PC-3 (cell line): ENCODE measurements at regions not wholly inside any gene's neighbourhood (a gene's known extent, or its start where the extent isn't known, plus 50 kb on each side); places are given as distances from the start of the nearest gene placed in this dataset.

Source experiments
- ATAC-seq: fragments of 200-7000 bp; cut with Tn5 transposase; 2 replicates; pipeline ENCODE4 v1.9.1; 2020; ENCODE audit warnings: mild to moderate bottlenecking, moderate library complexity
- BruUV-seq: library from RNA; stranded (reverse); fragments of 400-500 nt; replicated peaks from 2 replicates; lab custom pipeline; 2021; lab: Mats Ljungman, UMichigan
- CTCF ChIA-PET: fragments of 300-600 bp; sonication (Branson Sonifier 250); formaldehyde crosslinking; loops from one replicate; lab custom pipeline; 2022; ENCODE audit warnings: antibody characterized with exemption; lab: Charles Lee
- POLR2A ChIA-PET: fragments of 300-600 bp; sonication (Branson Sonifier 250); formaldehyde crosslinking; loops from one replicate; lab custom pipeline; 2022; ENCODE audit warnings: antibody characterized with exemption; ENCODE audit not compliant: unreplicated experiment; lab: Charles Lee
- DNase-seq: peaks from one replicate; pipeline ENCODE4 v3.0.0-alpha.2; 2015
- H2AFZ ChIP-seq: fragments of 300-600 bp; sonication (generic); 2 replicates; pipeline ENCODE4 v1.6.0; 2016; ENCODE audit warnings: antibody characterized with exemption, low read length
- H3F3A ChIP-seq: fragments of 300-600 bp; sonication (generic); one replicate; pipeline ENCODE4 v1.6.0; 2017; ENCODE audit warnings: antibody characterized with exemption, low read length, control low read depth, mild to moderate bottlenecking; ENCODE audit not compliant: unreplicated experiment
- H3K27ac ChIP-seq: fragments of 300-600 bp; sonication (generic); 2 replicates; pipeline ENCODE4 v1.5.1; 2016; ENCODE audit warnings: mild to moderate bottlenecking, low read length
- H3K27me3 ChIP-seq: fragments of 300-600 bp; sonication (generic); 2 replicates; pipeline ENCODE4 v1.6.1; 2016; ENCODE audit warnings: low read length, mixed read lengths
- H3K36me3 ChIP-seq: fragments of 300-600 bp; sonication (generic); 2 replicates; pipeline ENCODE4 v1.6.1; 2016; ENCODE audit warnings: low read depth, mixed run types, low read length, mixed read lengths
- H3K4me1 ChIP-seq: fragments of 300-600 bp; sonication (generic); 2 replicates; pipeline ENCODE4 v1.5.1; 2016; ENCODE audit warnings: low read length; ENCODE audit not compliant: insufficient read depth
- H3K4me2 ChIP-seq: fragments of 300-600 bp; sonication (generic); 2 replicates; pipeline ENCODE4 v1.6.0; 2016; ENCODE audit warnings: low read length
- H3K4me3 ChIP-seq: fragments of 300-600 bp; sonication (generic); 2 replicates; pipeline ENCODE4 v1.5.1; 2016; ENCODE audit warnings: mild to moderate bottlenecking, low read length, mixed read lengths
- H3K79me2 ChIP-seq: fragments of 300-600 bp; sonication (generic); 2 replicates; pipeline ENCODE4 v1.6.1; 2017; ENCODE audit warnings: low read length, mixed read lengths
- H3K9ac ChIP-seq: fragments of 300-600 bp; sonication (generic); 2 replicates; pipeline ENCODE4 v1.6.0; 2016; ENCODE audit warnings: mild to moderate bottlenecking, low read length
- H3K9me2 ChIP-seq: fragments of 300-600 bp; sonication (generic); replicated peaks from 2 replicates; pipeline ENCODE4 v1.6.1; 2016; ENCODE audit warnings: mixed run types, low read length, mixed read lengths
- H3K9me3 ChIP-seq: fragments of 300-600 bp; sonication (generic); 2 replicates; pipeline ENCODE4 v1.6.1; 2016; ENCODE audit warnings: low read length, mixed read lengths
- H4K20me1 ChIP-seq: fragments of 300-600 bp; sonication (generic); 2 replicates; pipeline ENCODE4 v1.6.1; 2016; ENCODE audit warnings: low read length, mixed read lengths
- CTCF ChIP-seq: fragments of 300-600 bp; sonication (generic); conservative IDR thresholded peaks from 2 replicates; pipeline ENCODE4 v1.5.1; 2017; ENCODE audit warnings: antibody characterized with exemption, low read depth, mild to moderate bottlenecking, low read length
- EZH2 ChIP-seq: fragments of 300-600 bp; sonication (generic); IDR thresholded peaks from one replicate; pipeline ENCODE4 v1.6.1; 2017; ENCODE audit warnings: antibody characterized with exemption, mild to moderate bottlenecking, low read length; ENCODE audit not compliant: unreplicated experiment
- EZH2phosphoT487 ChIP-seq: fragments of 300-600 bp; sonication (generic); IDR thresholded peaks from 2 replicates; pipeline ENCODE4 v1.6.1; 2018; ENCODE audit warnings: mild to moderate bottlenecking, antibody characterized with exemption, low read length, borderline replicate concordance
- intact Hi-C: fragments of 100-400 bp; cut with micrococcal nuclease; formaldehyde crosslinking; loops from 2 replicates; pipeline ENCODE4 v1.9.0; 2023

- CTCF ChIA-PET = no interaction called here
- intact Hi-C loops = no loop called here
Observed at GRCh38 chr11:127524618-127525017, 524.0 kb upstream of the KIRREL3 start.

GRCh38 chr11:127521413-127521812 lies 520.8 kb upstream of the KIRREL3 start:
- no peaks in the 10 kb centered on the region for H3F3A ChIP-seq
- no peaks in the 10 kb centered on the region for H4K20me1 ChIP-seq
- ATAC-seq (no peak), DNase-seq (no peak)
- H2AFZ ChIP-seq = no peak overlapping the region
- no peaks in the 10 kb centered on the region for H3K9me2 ChIP-seq
- intact Hi-C loops = no loop called here
- H3K79me2 ChIP-seq = no peaks in the 10 kb centered on the region
- no peaks in the 10 kb centered on the region for H3K4me1 ChIP-seq
- ChIA-PET POLR2A (no interaction called here), CTCF (no interaction called here)
- no peak overlapping the region for H3K4me2 ChIP-seq
- TF ChIP-seq EZH2phosphoT487 (no peak), EZH2 (no peak), CTCF (no peak)
- no peak overlapping the region for H3K4me3 ChIP-seq
- H3K9me3 ChIP-seq = 0 out of 2 replicates have a peak, but pooled peaks cover 5% of the 10 kb centered on the region
- BruUV-seq = no TSS peak
- H3K27ac ChIP-seq = no peak overlapping the region
- H3K9ac ChIP-seq = no peak overlapping the region
- no peaks in the 10 kb centered on the region for H3K36me3 ChIP-seq
- H3K27me3 ChIP-seq = no peaks in the 10 kb centered on the region

More at GRCh38 chr11:127524618-127525017, 524.0 kb upstream of the KIRREL3 start:
- H3K36me3 ChIP-seq = no peaks in the 10 kb centered on the region
- no peaks in the 10 kb centered on the region for H3K4me1 ChIP-seq
- H4K20me1 ChIP-seq = no peaks in the 10 kb centered on the region
- no peak overlapping the region for H3K9ac ChIP-seq
- H3K9me2 ChIP-seq = no peaks in the 10 kb centered on the region
- no peaks in the 10 kb centered on the region for H3K9me3 ChIP-seq
- H3K27me3 ChIP-seq = no peaks in the 10 kb centered on the region
- no peak for TF ChIP-seq EZH2
- TF ChIP-seq CTCF = no peak
- no peak for TF ChIP-seq EZH2phosphoT487
- H3F3A ChIP-seq = no peaks in the 10 kb centered on the region
- no peak overlapping the region for H3K4me2 ChIP-seq
- no peak for DNase-seq
- POLR2A ChIA-PET = no interaction called here
- ATAC-seq = no peak
- no peaks in the 10 kb centered on the region for H3K79me2 ChIP-seq
- no peak overlapping the region for H2AFZ ChIP-seq
- H3K4me3 ChIP-seq = no peak overlapping the region
- H3K27ac ChIP-seq = no peak overlapping the region
- BruUV-seq = no TSS peak

GRCh38 chr11:127507851-127508250 lies 507.3 kb upstream of the KIRREL3 start:
- H3K36me3 ChIP-seq = no peaks in the 10 kb centered on the region
- ATAC-seq (no peak), DNase-seq (no peak)
- H2AFZ ChIP-seq = no peak overlapping the region
- ChIA-PET POLR2A (no interaction called here), CTCF (no interaction called here)
- TF ChIP-seq EZH2phosphoT487 = no peak
- H3K4me3 ChIP-seq = no peak overlapping the region
- no peak overlapping the region for H3K27ac ChIP-seq
- H3K9me3 ChIP-seq = 0 out of 2 replicates have a peak, but pooled peaks cover 3% of the 10 kb centered on the region
- intact Hi-C loops = no loop called here
- no peaks in the 10 kb centered on the region for H3K79me2 ChIP-seq
- H3K4me1 ChIP-seq = no peaks in the 10 kb centered on the region
- H3K27me3 ChIP-seq = peaks cover 3% of the 10 kb centered on the region; the same call in 1 of the 2 replicates
- H4K20me1 ChIP-seq = no peaks in the 10 kb centered on the region
- no peak overlapping the region for H3K9ac ChIP-seq
- no peaks in the 10 kb centered on the region for H3F3A ChIP-seq
- no peak overlapping the region for H3K4me2 ChIP-seq
- H3K9me2 ChIP-seq = no peaks in the 10 kb centered on the region
- BruUV-seq = no TSS peak
